Thyroid gland (tissue), 4 donors: ENCODE measurements at regions not wholly inside any gene's neighbourhood (a gene's known extent, or its start where the extent isn't known, plus 50 kb on each side); places are given as distances from the start of the nearest gene placed in this dataset.

Experiments used
- CTCF ChIP-seq, 6 experiments: fragments of 200-600 bp in 3 of 6; fragments of 450-650 bp in 3 of 6; sonication (generic) in 3 of 6; IDR thresholded peaks; one replicate each; pipeline ENCODE4 v1.5.1; 2016 to 2019; ENCODE audit warnings: antibody characterized with exemption in 6 of 6, mild to moderate bottlenecking in 2 of 6, inconsistent platforms in 1 of 6, moderate library complexity in 1 of 6
- POLR2A ChIP-seq, 2 donors: fragments of 450-650 bp; IDR thresholded peaks; one replicate each; pipeline ENCODE4 v1.6.1; 2017; ENCODE audit warnings: antibody characterized with exemption in 2 of 2, mild to moderate bottlenecking in 2 of 2, moderate library complexity in 1 of 2

DNA sequence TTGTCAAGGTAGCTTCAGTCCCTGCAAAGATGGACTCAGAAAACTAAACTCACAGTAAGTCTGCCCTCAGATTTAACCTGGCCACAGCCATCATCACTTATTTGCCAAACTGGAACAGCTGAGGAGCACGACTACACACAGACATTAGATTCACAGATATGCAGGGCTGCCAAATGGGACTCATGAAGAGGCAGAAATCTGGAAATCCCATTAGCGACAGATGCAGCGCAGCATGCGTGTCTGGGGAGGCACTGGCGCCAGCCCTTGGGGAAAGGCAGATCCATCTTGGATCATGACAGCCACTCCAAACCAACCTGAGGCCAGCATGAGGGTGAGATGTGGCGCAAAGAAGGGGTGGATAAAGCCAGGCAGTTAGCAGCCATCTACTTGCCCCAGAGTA, 160.7 kb upstream of the TSC22D2 start:
- TF ChIP-seq CTCF (IDR thresholded peaks at IDR 0.05) (no peak), POLR2A (IDR thresholded peaks at IDR 0.05) (no peak)
